Suprapubic skin (tissue), 3 donors: ENCODE measurements at regions not wholly inside any gene's neighbourhood (a gene's known extent, or its start where the extent isn't known, plus 50 kb on each side); places are given as distances from the start of the nearest gene placed in this dataset.

Source experiments
- CTCF ChIP-seq, 2 donors: fragments of 200-600 bp in 1 of 2; fragments of 450-650 bp in 1 of 2; sonication (generic) in 1 of 2; IDR thresholded peaks; one replicate each; pipeline ENCODE4 v1.5.1; 2016 to 2019; ENCODE audit warnings: antibody characterized with exemption in 2 of 2, mild to moderate bottlenecking in 1 of 2, moderate library complexity in 1 of 2
- EP300 ChIP-seq: sonication (generic); formaldehyde crosslinking; IDR thresholded peaks from one replicate; pipeline ENCODE4 v1.6.1; 2017; ENCODE audit warnings: antibody characterized with exemption

DNA sequence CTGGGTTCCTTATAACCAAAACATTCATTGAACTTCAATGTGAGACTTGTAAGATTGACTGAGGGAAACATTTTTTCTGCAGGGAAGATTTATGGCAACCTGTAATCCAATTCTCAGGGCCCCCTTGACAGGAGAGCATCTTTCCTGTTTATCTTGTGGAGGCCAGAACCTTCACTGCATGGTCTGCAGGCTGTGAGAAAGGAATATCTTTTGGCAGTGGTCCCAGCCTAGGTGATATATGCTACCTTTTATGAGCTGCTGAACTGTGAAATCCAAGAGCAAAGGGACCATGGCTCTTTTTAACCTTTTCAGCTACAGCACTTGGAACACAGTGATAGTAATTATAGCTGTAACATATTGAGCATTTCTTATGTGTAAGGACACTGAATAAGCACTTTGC, 590.2 kb upstream of the B3GAT1 start:
- TF ChIP-seq CTCF (IDR thresholded peaks at IDR 0.05) = no peak
- TF ChIP-seq EP300 = no peak
